ENCODE measurements at regions not wholly inside any gene's neighbourhood (a gene's known extent, or its start where the extent isn't known, plus 50 kb on each side); places are given as distances from the start of the nearest gene placed in this dataset.

GRCh38 chr1:184919892-184920291 is 54.4 kb downstream of the NIBAN1 start:
- POLR2A ChIA-PET = no interaction called here
- Mint-ChIP-seq H3K4me3 (no peak overlapping the region), H3K9me3 (peaks cover 0 to 7% (median 0%) of the 10 kb centered on the region in 9 donors), H3K36me3 (no peaks in the 10 kb centered on the region), H3K27ac (no peak overlapping the region), H3K4me1 (peaks cover 0 to 13% (median 0%) of the 10 kb centered on the region in 4 donors), H3K27me3 (peaks cover 2 to 17% (median 14%) of the 10 kb centered on the region in 5 donors)
- ATAC-seq = no peak
- no peak for DNase-seq

GRCh38 chr1:184915463-184916090 is 58.7 kb downstream of the NIBAN1 start:
- Mint-ChIP-seq H3K9me3 (no peaks in the 10 kb centered on the region), H3K4me1 (peaks cover 0 to 13% (median 0%) of the 10 kb centered on the region in 4 donors), H3K27me3 (peaks cover 2 to 17% (median 14%) of the 10 kb centered on the region in 5 donors), H3K36me3 (no peaks in the 10 kb centered on the region), H3K4me3 (no peak overlapping the region), H3K27ac (no peak overlapping the region)
- POLR2A ChIA-PET = no interaction called here
- DNase-seq (no peak), ATAC-seq (no peak)

GRCh38 chr1:184914149-184914548 is 60.2 kb downstream of the NIBAN1 start:
- peaks cover 2 to 17% (median 14%) of the 10 kb centered on the region in 5 donors for H3K27me3 Mint-ChIP-seq
- ATAC-seq (no peak), DNase-seq (no peak)
- H3K36me3 Mint-ChIP-seq = no peaks in the 10 kb centered on the region
- POLR2A ChIA-PET = no interaction called here
- H3K9me3 Mint-ChIP-seq = no peaks in the 10 kb centered on the region
- peak overlapping the region in 1 of 10 donors; percentile 10 for H3K27ac Mint-ChIP-seq
- peaks cover 0 to 11% (median 0%) of the 10 kb centered on the region in 4 donors for H3K4me1 Mint-ChIP-seq
- no peak overlapping the region for H3K4me3 Mint-ChIP-seq

- peaks cover under 1 to 4% (median 2%) of the 10 kb centered on the region in 5 donors for H3K27me3 Mint-ChIP-seq
- H3K27ac Mint-ChIP-seq = no peak overlapping the region
Measured at GRCh38 chr1:184912392-184912791, 61.9 kb downstream of the NIBAN1 start.

GRCh38 chr1:184911830-184912229 is 62.5 kb downstream of the NIBAN1 start:
- Mint-ChIP-seq H3K4me1 (peaks cover 0 to 4% (median 0%) of the 10 kb centered on the region in 4 donors), H3K27me3 (peaks cover 0 to 2% (median 2%) of the 10 kb centered on the region in 5 donors), H3K36me3 (no peaks in the 10 kb centered on the region), H3K27ac (no peak overlapping the region), H3K4me3 (no peak overlapping the region), H3K9me3 (no peaks in the 10 kb centered on the region)
- DNase-seq = no peak
- ATAC-seq = no peak
- POLR2A ChIA-PET = no interaction called here

More at GRCh38 chr1:184912392-184912791, 61.9 kb downstream of the NIBAN1 start:
- peaks cover 0 to 7% (median 0%) of the 10 kb centered on the region in 4 donors for H3K4me1 Mint-ChIP-seq
- POLR2A ChIA-PET = no interaction called here
- ATAC-seq = no peak
- H3K36me3 Mint-ChIP-seq = no peaks in the 10 kb centered on the region
- H3K9me3 Mint-ChIP-seq = no peaks in the 10 kb centered on the region
- H3K4me3 Mint-ChIP-seq = no peak overlapping the region
- DNase-seq = no peak

GRCh38 chr1:184911103-184911745 is 63.1 kb downstream of the NIBAN1 start:
- ATAC-seq (no peak), DNase-seq (no peak)
- no peaks in the 10 kb centered on the region for H3K27me3 Mint-ChIP-seq
- POLR2A ChIA-PET = no interaction called here
- no peaks in the 10 kb centered on the region for H3K36me3 Mint-ChIP-seq
- no peak overlapping the region for H3K4me3 Mint-ChIP-seq
- H3K4me1 Mint-ChIP-seq = peaks cover 0 to 2% (median 0%) of the 10 kb centered on the region in 4 donors
- H3K27ac Mint-ChIP-seq = no peak overlapping the region
- H3K9me3 Mint-ChIP-seq = no peaks in the 10 kb centered on the region

- no peak for ATAC-seq
- H3K36me3 Mint-ChIP-seq = no peaks in the 10 kb centered on the region
- no peaks in the 10 kb centered on the region for H3K9me3 Mint-ChIP-seq
- no peak for DNase-seq
- peaks cover 0 to 2% (median 0%) of the 10 kb centered on the region in 4 donors for H3K4me1 Mint-ChIP-seq
- POLR2A ChIA-PET = no interaction called here
- H3K27ac Mint-ChIP-seq = no peak overlapping the region
- no peaks in the 10 kb centered on the region for H3K27me3 Mint-ChIP-seq
- H3K4me3 Mint-ChIP-seq = no peak overlapping the region
Measured at GRCh38 chr1:184910691-184911091, 63.6 kb downstream of the NIBAN1 start.

- Mint-ChIP-seq H3K4me3 (no peak overlapping the region), H3K27ac (peak overlapping the region in 1 of 10 donors; percentile 26), H3K4me1 (peaks cover 0 to 7% (median 2%) of the 10 kb centered on the region in 4 donors), H3K9me3 (peaks cover 0 to 4% (median 0%) of the 10 kb centered on the region in 9 donors), H3K36me3 (no peaks in the 10 kb centered on the region), H3K27me3 (peaks cover 0 to 4% (median 0%) of the 10 kb centered on the region in 5 donors)
- ATAC-seq = no peak
- POLR2A ChIA-PET = no interaction called here
- no peak for DNase-seq
Measured at GRCh38 chr1:184910005-184910404, 64.3 kb downstream of the NIBAN1 start.

GRCh38 chr1:184909019-184909418 is 65.3 kb downstream of the NIBAN1 start:
- DNase-seq (no peak), ATAC-seq (no peak)
- Mint-ChIP-seq H3K4me3 (no peak overlapping the region), H3K36me3 (no peaks in the 10 kb centered on the region), H3K27me3 (peaks cover 0 to 10% (median 0%) of the 10 kb centered on the region in 5 donors), H3K9me3 (peaks cover 0 to 4% (median 0%) of the 10 kb centered on the region in 9 donors), H3K4me1 (peaks cover 0 to 14% (median 4%) of the 10 kb centered on the region in 4 donors), H3K27ac (peak overlapping the region in 1 of 10 donors; percentile 58)
- POLR2A ChIA-PET = no interaction called here

GRCh38 chr1:184908506-184908905 is 65.8 kb downstream of the NIBAN1 start:
- Mint-ChIP-seq H3K27ac (no peak overlapping the region), H3K4me1 (peaks cover 0 to 14% (median 4%) of the 10 kb centered on the region in 4 donors), H3K9me3 (peaks cover 0 to 4% (median 0%) of the 10 kb centered on the region in 9 donors), H3K36me3 (no peaks in the 10 kb centered on the region), H3K4me3 (no peak overlapping the region), H3K27me3 (peaks cover 0 to 10% (median 0%) of the 10 kb centered on the region in 5 donors)
- DNase-seq = no peak
- no peak for ATAC-seq
- POLR2A ChIA-PET = no interaction called here

GRCh38 chr1:184907500-184907899 is 66.8 kb downstream of the NIBAN1 start:
- ATAC-seq = no peak
- H3K27ac Mint-ChIP-seq = no peak overlapping the region
- peaks cover 0 to 10% (median 0%) of the 10 kb centered on the region in 5 donors for H3K27me3 Mint-ChIP-seq

GRCh38 chr1:184906761-184907160 is 67.5 kb downstream of the NIBAN1 start:
- DNase-seq = no peak
- Mint-ChIP-seq H3K4me1 (peaks cover 0 to 14% (median 4%) of the 10 kb centered on the region in 4 donors), H3K36me3 (no peaks in the 10 kb centered on the region), H3K27me3 (peaks cover 0 to 10% (median 0%) of the 10 kb centered on the region in 5 donors), H3K4me3 (no peak overlapping the region), H3K27ac (no peak overlapping the region), H3K9me3 (peaks cover 0 to 4% (median 0%) of the 10 kb centered on the region in 9 donors)
- no peak for ATAC-seq
- POLR2A ChIA-PET = no interaction called here

More at GRCh38 chr1:184907500-184907899, 66.8 kb downstream of the NIBAN1 start:
- no peak overlapping the region for H3K4me3 Mint-ChIP-seq
- peaks cover 0 to 14% (median 4%) of the 10 kb centered on the region in 4 donors for H3K4me1 Mint-ChIP-seq
- no peak for DNase-seq
- no peaks in the 10 kb centered on the region for H3K36me3 Mint-ChIP-seq
- H3K9me3 Mint-ChIP-seq = peaks cover 0 to 4% (median 0%) of the 10 kb centered on the region in 9 donors
- POLR2A ChIA-PET = no interaction called here

GRCh38 chr1:184905601-184906322 is 68.5 kb downstream of the NIBAN1 start:
- peak overlapping the region in 1 of 10 donors; percentile 79 for H3K27ac Mint-ChIP-seq
- no peak overlapping the region for H3K4me3 Mint-ChIP-seq
- H3K27me3 Mint-ChIP-seq = peaks cover 0 to 10% (median 0%) of the 10 kb centered on the region in 5 donors
- peaks cover 0 to 14% (median 4%) of the 10 kb centered on the region in 4 donors for H3K4me1 Mint-ChIP-seq
- DNase-seq (no peak), ATAC-seq (no peak)
- no peaks in the 10 kb centered on the region for H3K36me3 Mint-ChIP-seq
- POLR2A ChIA-PET = no interaction called here
- H3K9me3 Mint-ChIP-seq = peaks cover 0 to 4% (median 0%) of the 10 kb centered on the region in 9 donors
